ENCODE measurements at regions not wholly inside any gene's neighbourhood (a gene's known extent, or its start where the extent isn't known, plus 50 kb on each side); places are given as distances from the start of the nearest gene placed in this dataset.

DNA sequence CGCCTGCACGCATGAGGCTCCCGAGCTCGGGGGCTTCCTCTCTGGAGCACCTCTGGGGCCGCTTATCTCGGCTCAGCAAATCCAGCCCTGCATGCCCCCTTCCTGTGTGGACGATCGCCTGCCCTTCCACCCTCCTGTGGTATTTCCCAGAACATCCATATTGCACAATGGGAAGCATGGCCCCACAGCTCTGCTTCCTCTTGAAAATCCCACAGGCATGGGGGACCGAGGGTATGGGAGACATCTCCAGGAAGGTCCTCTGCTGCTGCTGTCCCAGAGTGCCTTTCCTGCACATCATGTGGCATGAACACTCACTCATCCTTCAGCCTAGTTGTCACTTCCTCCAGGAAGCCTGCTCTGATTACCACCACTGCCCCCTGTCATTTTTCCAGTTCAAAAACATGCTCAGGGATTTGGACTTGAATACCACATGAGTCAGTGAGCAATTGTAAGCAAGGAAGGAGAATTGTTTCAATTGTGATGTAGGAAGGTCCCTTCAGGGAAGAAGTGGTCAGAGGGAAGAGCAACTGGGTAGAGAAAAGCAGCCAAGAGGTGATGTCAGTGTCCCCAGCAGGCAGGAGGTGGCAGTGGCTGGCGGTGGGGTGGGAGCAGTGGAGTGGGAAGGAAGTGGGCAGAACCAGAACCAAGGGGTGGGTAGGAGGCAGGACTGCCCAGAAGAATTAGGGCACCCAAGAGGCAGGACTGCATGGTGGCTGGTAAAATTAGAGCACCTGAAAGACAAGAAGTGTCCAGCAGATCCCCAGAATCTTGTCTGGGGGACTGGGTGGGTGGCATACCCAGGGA, 67.5 kb upstream of the ZMIZ1 start:
- ATAC-seq (replicated peaks in 1 of 4), result no peak

DNA sequence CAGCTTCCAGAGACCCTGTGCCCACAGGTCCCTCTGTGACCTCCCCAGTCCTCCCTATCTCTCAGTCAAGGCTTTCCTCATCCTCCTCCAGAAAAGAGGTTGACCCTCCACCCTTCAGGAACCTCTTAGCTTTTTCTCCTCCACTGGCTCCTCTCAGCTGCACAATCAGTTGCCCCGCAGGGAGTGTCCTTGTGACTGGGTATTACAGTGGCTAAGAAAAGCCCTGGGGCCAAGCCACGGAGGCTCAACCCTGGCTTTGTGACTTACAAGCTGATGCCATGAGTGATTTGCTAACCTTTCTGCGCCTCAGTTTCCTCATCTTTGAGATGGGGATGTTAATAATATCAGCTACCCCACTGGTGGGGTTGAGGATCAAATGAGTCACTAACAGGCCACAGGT, 66.4 kb upstream of the ZMIZ1 start:
- peaks cover 0 to 4% of the 10 kb centered on the region in 2 experiments for H3K4me1 ChIP-seq (ENCODE audit: control insufficient read depth in 1 of 2, extremely low read depth in 1 of 2, insufficient read depth in 2 of 2, low read length in 2 of 2)
- no peak overlapping the region for H3K4me3 ChIP-seq (ENCODE audit: control insufficient read depth in 1 of 2, extremely low read depth in 1 of 2, low read length in 1 of 2)
- Mint-ChIP-seq H3K9me3 (no peaks in the 10 kb centered on the region), H3K36me3 (no peaks in the 10 kb centered on the region), H3K27ac (no peak overlapping the region), H3K4me3 (no peak overlapping the region), H3K27me3 (no peaks in the 10 kb centered on the region), H3K4me1 (peaks cover 5 to 20% (median 7%) of the 10 kb centered on the region in 3 donors)
- no peaks in the 10 kb centered on the region for H3K36me3 ChIP-seq (ENCODE audit: control insufficient read depth in 2 of 2, extremely low read depth in 1 of 2, insufficient read depth in 1 of 2, low read length in 1 of 2)
- no peak for ATAC-seq (replicated peaks in 1 of 4)
- ChIA-PET POLR2A (no interaction called here), CTCF (interaction anchor here (0.6 to 0.7 kb wide), 2 partner anchors 9 to 31 kb away, joined by 3 to 5 read pairs; no protein-coding TSS in a partner anchor)
- DNase-seq, result no peak
- H3K27me3 ChIP-seq (replicated peaks in 1 of 2; ENCODE audit: control insufficient read depth in 2 of 2, extremely low read depth in 1 of 2, insufficient read depth in 2 of 2, low read length in 1 of 2), result peaks cover 0 to 30% of the 10 kb centered on the region in 2 experiments
- 100% methylated on average over 1 of the region's 3 CpGs for WGBS (ENCODE audit: insufficient coverage)
- no peak overlapping the region for H3K27ac ChIP-seq (ENCODE audit: low read length)
- H3K9me3 ChIP-seq, result no peaks in the 10 kb centered on the region

More for the DNA sequence above, 67.5 kb upstream of the ZMIZ1 start:
- Mint-ChIP-seq H3K4me1 (peaks cover 5 to 18% (median 6%) of the 10 kb centered on the region in 3 donors), H3K27ac (no peak overlapping the region), H3K4me3 (no peak overlapping the region), H3K36me3 (no peaks in the 10 kb centered on the region), H3K9me3 (no peaks in the 10 kb centered on the region), H3K27me3 (peaks cover 0 to 3% of the 10 kb centered on the region in 2 donors)
- no peak overlapping the region for H3K4me3 ChIP-seq (ENCODE audit: control insufficient read depth in 1 of 2, extremely low read depth in 1 of 2, low read length in 1 of 2)
- H3K27me3 ChIP-seq (replicated peaks in 1 of 2; ENCODE audit: control insufficient read depth in 2 of 2, extremely low read depth in 1 of 2, insufficient read depth in 2 of 2, low read length in 1 of 2), result peaks cover 0 to 36% of the 10 kb centered on the region in 2 experiments
- no peaks in the 10 kb centered on the region for H3K36me3 ChIP-seq (ENCODE audit: control insufficient read depth in 2 of 2, extremely low read depth in 1 of 2, insufficient read depth in 1 of 2, low read length in 1 of 2)
- ChIA-PET POLR2A (interaction anchor here in 1 of 2 donors (0.7 kb wide), 1 partner anchor 62 kb away, joined by 4 read pairs; no protein-coding TSS in a partner anchor), CTCF (no interaction called here)
- no peak for DNase-seq
- no peak overlapping the region for H3K27ac ChIP-seq (ENCODE audit: low read length)
- no peaks in the 10 kb centered on the region for H3K9me3 ChIP-seq
- 58% methylated on average over 8 of the region's 10 CpGs for WGBS (ENCODE audit: insufficient coverage)
- H3K4me1 ChIP-seq (ENCODE audit: control insufficient read depth in 1 of 2, extremely low read depth in 1 of 2, insufficient read depth in 2 of 2, low read length in 2 of 2), result peaks cover 0 to 3% of the 10 kb centered on the region in 2 experiments

DNA sequence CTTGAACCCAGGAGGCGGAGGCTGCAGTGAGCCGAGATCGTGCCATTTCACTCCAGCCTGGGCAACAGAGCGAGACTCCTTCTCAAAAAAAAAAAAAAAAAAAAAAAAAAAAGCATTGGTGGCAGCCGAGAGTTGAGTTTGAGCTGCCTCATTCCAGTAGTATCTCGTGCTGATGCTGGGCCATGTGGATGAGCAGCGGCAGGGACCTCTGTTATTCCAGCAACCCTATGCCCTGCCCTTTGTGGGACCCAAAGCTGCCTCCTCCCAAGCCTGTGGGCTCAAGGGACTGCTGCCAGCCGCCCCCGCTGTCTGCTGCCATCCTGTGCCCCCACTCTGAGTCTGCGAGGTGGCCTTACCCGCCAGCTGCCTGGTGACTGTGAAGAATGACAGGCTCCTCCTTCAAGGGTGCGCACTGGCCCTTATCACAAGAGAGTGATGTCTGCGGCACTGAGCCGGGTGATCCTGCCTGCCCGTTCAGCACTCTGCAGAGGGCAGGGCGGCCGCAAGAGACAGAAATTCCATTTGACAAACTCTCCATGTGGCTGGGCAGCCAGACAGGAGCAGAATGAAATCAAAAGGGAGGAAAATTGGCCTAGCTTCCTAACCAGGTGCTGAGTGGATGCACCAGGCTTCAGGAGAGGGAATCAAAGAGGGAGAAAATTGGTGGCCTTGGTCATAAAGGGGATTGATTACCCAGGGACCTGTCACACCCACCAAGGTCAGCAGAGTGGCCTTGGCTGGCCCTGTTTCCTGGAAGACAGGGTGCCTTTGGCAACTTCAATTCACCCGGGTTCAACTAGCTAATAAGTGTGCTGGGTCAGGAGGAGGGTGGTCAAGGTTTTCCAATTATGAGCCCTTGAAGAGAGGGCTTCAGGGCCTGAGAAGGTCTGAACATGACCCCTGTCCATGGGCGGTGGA, 65.3 kb upstream of the ZMIZ1 start:
- Mint-ChIP-seq H3K36me3 (no peaks in the 10 kb centered on the region), H3K4me1 (peaks cover 9 to 28% (median 10%) of the 10 kb centered on the region in 3 donors), H3K27me3 (no peaks in the 10 kb centered on the region), H3K27ac (no peak overlapping the region), H3K9me3 (no peaks in the 10 kb centered on the region), H3K4me3 (no peak overlapping the region)
- Histone ChIP-seq H3K27me3 (replicated peaks in 1 of 2; ENCODE audit: control insufficient read depth in 2 of 2, extremely low read depth in 1 of 2, insufficient read depth in 2 of 2, low read length in 1 of 2) (peaks cover 0 to 27% of the 10 kb centered on the region in 2 experiments), H3K27ac (ENCODE audit: low read length) (no peak overlapping the region), H3K9me3 (no peaks in the 10 kb centered on the region), H3K4me3 (ENCODE audit: control insufficient read depth in 1 of 2, extremely low read depth in 1 of 2, low read length in 1 of 2) (no peak overlapping the region), H3K4me1 (ENCODE audit: control insufficient read depth in 1 of 2, extremely low read depth in 1 of 2, insufficient read depth in 2 of 2, low read length in 2 of 2) (peaks cover 0 to 8% of the 10 kb centered on the region in 2 experiments), H3K36me3 (ENCODE audit: control insufficient read depth in 2 of 2, extremely low read depth in 1 of 2, insufficient read depth in 1 of 2, low read length in 1 of 2) (no peaks in the 10 kb centered on the region)
- ChIA-PET POLR2A (no interaction called here), CTCF (interaction anchor here (0.6 to 0.7 kb wide), 3 partner anchors 8 to 871 kb away, joined by 3 to 6 read pairs (median 5); no protein-coding TSS in a partner anchor)
- 89% methylated on average over 13 of the region's 19 CpGs for WGBS (ENCODE audit: insufficient coverage)
- DNase-seq, result no peak
- no peak for ATAC-seq (replicated peaks in 1 of 4)

DNA sequence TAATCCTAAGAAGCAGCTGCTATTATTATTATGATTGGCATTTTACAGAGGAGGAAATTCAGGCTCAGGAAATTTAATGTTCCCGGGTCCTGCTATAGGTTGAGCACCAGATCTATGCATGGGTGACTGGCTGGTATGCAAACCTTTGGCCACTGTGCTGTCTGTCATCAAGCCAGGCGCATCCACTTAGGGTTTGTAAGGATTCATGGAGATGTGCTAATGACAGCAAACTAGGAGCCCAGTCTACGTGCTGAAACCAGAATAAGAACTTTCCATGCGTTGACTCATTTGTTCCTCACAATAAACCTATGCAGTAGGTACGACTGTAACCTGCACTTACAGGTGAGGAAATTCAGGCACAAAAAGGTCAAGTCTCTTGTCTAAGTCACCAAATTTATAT, 64.5 kb upstream of the ZMIZ1 start:
- no peaks in the 10 kb centered on the region for H3K36me3 Mint-ChIP-seq
- CTCF ChIA-PET, result no interaction called here
- peaks cover 0 to 8% of the 10 kb centered on the region in 2 experiments for H3K4me1 ChIP-seq (ENCODE audit: control insufficient read depth in 1 of 2, extremely low read depth in 1 of 2, insufficient read depth in 2 of 2, low read length in 2 of 2)
- H3K27me3 ChIP-seq (replicated peaks in 1 of 2; ENCODE audit: control insufficient read depth in 2 of 2, extremely low read depth in 1 of 2, insufficient read depth in 2 of 2, low read length in 1 of 2), result peaks cover 0 to 20% of the 10 kb centered on the region in 2 experiments
- POLR2A ChIA-PET, result no interaction called here
- no peak overlapping the region for H3K4me3 Mint-ChIP-seq
- no peak overlapping the region for H3K27ac ChIP-seq (ENCODE audit: low read length)
- H3K4me3 ChIP-seq (ENCODE audit: control insufficient read depth in 1 of 2, extremely low read depth in 1 of 2, low read length in 1 of 2), result no peak overlapping the region
- DNase-seq (no peak), ATAC-seq (replicated peaks in 1 of 4) (no peak)
- WGBS (ENCODE audit: insufficient coverage), result 100% methylated on average over 1 of the region's 5 CpGs
- no peaks in the 10 kb centered on the region for H3K36me3 ChIP-seq (ENCODE audit: control insufficient read depth in 2 of 2, extremely low read depth in 1 of 2, insufficient read depth in 1 of 2, low read length in 1 of 2)
- no peak overlapping the region for H3K27ac Mint-ChIP-seq
- no peaks in the 10 kb centered on the region for H3K9me3 ChIP-seq
- H3K27me3 Mint-ChIP-seq, result no peaks in the 10 kb centered on the region
- H3K9me3 Mint-ChIP-seq, result no peaks in the 10 kb centered on the region
- peaks cover 9 to 28% (median 10%) of the 10 kb centered on the region in 3 donors for H3K4me1 Mint-ChIP-seq

DNA sequence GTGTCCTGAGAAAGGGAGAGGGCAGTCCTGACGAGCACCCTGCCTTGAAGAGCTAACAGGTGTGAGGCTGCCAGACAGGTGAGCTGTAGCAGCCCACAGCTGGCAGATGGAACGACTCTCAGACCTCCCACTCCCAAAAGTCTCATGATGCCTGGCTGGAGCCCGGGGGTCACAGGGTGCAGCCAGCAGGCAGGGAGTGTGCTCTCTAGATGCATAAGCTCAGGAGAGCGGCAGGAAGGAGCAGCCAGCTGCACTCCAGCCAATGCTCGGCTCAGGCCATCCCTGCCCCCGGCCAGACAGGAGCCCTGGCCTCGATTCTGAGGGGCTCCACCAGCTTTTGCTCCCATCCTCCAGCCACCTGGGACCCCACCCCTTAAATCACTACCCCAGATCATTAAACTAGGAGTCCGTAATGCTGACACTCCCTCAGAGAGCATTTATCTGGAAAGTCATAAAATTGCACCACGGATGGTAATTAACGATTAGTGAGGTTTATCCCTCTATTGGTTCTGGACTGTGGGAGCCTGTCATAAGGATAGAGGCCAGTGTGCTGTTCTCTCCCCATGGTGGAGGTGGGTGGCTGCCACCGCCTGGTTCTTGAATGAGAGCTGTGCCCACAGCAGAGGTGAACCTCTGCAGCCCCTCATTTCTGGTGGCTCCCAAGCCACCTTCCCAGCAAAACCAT, 63.5 kb upstream of the ZMIZ1 start:
- Mint-ChIP-seq H3K36me3 (no peaks in the 10 kb centered on the region), H3K27me3 (no peaks in the 10 kb centered on the region), H3K4me3 (no peak overlapping the region), H3K27ac (no peak overlapping the region), H3K9me3 (no peaks in the 10 kb centered on the region), H3K4me1 (peaks cover 9 to 28% (median 10%) of the 10 kb centered on the region in 3 donors)
- no peaks in the 10 kb centered on the region for H3K36me3 ChIP-seq (ENCODE audit: control insufficient read depth in 2 of 2, extremely low read depth in 1 of 2, insufficient read depth in 1 of 2, low read length in 1 of 2)
- H3K27me3 ChIP-seq (replicated peaks in 1 of 2; ENCODE audit: control insufficient read depth in 2 of 2, extremely low read depth in 1 of 2, insufficient read depth in 2 of 2, low read length in 1 of 2), result peaks cover 0 to 20% of the 10 kb centered on the region in 2 experiments
- POLR2A ChIA-PET, result no interaction called here
- WGBS (ENCODE audit: insufficient coverage), result 70% methylated on average over 8 of the region's 11 CpGs
- no peak overlapping the region for H3K27ac ChIP-seq (ENCODE audit: low read length)
- H3K4me3 ChIP-seq (ENCODE audit: control insufficient read depth in 1 of 2, extremely low read depth in 1 of 2, low read length in 1 of 2), result no peak overlapping the region
- CTCF ChIA-PET, result interaction anchor here in 1 of 2 donors (0.6 kb wide), 1 partner anchor 176 kb away, joined by 3 read pairs; no protein-coding TSS in a partner anchor
- peaks cover 0 to 8% of the 10 kb centered on the region in 2 experiments for H3K4me1 ChIP-seq (ENCODE audit: control insufficient read depth in 1 of 2, extremely low read depth in 1 of 2, insufficient read depth in 2 of 2, low read length in 2 of 2)
- ATAC-seq (replicated peaks in 1 of 4), result no peak
- no peaks in the 10 kb centered on the region for H3K9me3 ChIP-seq
- DNase-seq, result no peak

DNA sequence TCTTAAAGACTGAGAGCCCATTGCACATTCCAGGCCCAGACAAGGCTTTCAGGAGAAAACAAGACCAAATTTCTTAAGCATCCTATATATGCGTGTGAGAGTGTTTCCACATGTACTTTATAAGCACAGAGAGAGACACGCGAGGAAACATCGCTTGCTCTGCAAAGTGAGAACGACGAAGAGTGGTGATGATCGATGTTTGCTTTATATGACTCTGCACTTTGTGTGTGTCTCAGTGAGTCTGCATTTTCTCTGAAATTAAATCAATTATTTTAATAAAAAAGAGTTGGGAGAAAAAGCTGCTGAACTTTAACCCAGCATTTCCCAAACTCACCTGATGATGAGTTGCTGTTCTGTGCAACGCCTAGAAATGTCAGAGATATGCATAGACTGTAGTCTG, 61.7 kb upstream of the ZMIZ1 start:
- H3K27ac ChIP-seq (ENCODE audit: low read length), result no peak overlapping the region
- H3K4me1 ChIP-seq (ENCODE audit: control insufficient read depth in 1 of 2, extremely low read depth in 1 of 2, insufficient read depth in 2 of 2, low read length in 2 of 2), result peaks cover 0 to 4% of the 10 kb centered on the region in 2 experiments
- DNase-seq (no peak), ATAC-seq (replicated peaks in 1 of 4) (no peak)
- H3K36me3 ChIP-seq (ENCODE audit: control insufficient read depth in 2 of 2, extremely low read depth in 1 of 2, insufficient read depth in 1 of 2, low read length in 1 of 2), result peaks cover 0 to 2% of the 10 kb centered on the region in 2 donors
- Mint-ChIP-seq H3K36me3 (no peaks in the 10 kb centered on the region), H3K27me3 (no peaks in the 10 kb centered on the region), H3K4me1 (peaks cover 4 to 18% (median 4%) of the 10 kb centered on the region in 3 donors), H3K27ac (no peak overlapping the region), H3K4me3 (no peak overlapping the region), H3K9me3 (no peaks in the 10 kb centered on the region)
- no peaks in the 10 kb centered on the region for H3K9me3 ChIP-seq
- ChIA-PET CTCF (interaction anchor here in 1 of 2 donors (1.1 kb wide), 1 partner anchor 8 kb away, joined by 6 read pairs; no protein-coding TSS in a partner anchor), POLR2A (no interaction called here)
- peaks cover 0 to 15% of the 10 kb centered on the region in 2 experiments for H3K27me3 ChIP-seq (replicated peaks in 1 of 2; ENCODE audit: control insufficient read depth in 2 of 2, extremely low read depth in 1 of 2, insufficient read depth in 2 of 2, low read length in 1 of 2)
- WGBS (ENCODE audit: insufficient coverage), result 100% methylated on average over 1 of the region's 8 CpGs
- H3K4me3 ChIP-seq (ENCODE audit: control insufficient read depth in 1 of 2, extremely low read depth in 1 of 2, low read length in 1 of 2), result no peak overlapping the region

Data from T-cell (primary cell).